ENCODE measurements at regions not wholly inside any gene's neighbourhood (a gene's known extent, or its start where the extent isn't known, plus 50 kb on each side); places are given as distances from the start of the nearest gene placed in this dataset.

GRCh38 chr10:25120188-25120587, 54.6 kb upstream of the GPR158 start:
- no peak for TF ChIP-seq CTCF (IDR thresholded peaks at IDR 0.05)

Data from LNCAP (cell line).